ENCODE measurements at regions not wholly inside any gene's neighbourhood (a gene's known extent, or its start where the extent isn't known, plus 50 kb on each side); places are given as distances from the start of the nearest gene placed in this dataset.

- no peaks in the 10 kb centered on the region for H3K27me3 ChIP-seq
- peaks cover 0 to 6% (median 0%) of the 10 kb centered on the region in 4 donors for H3K9me3 ChIP-seq
- TF ChIP-seq EP300 (IDR thresholded peaks at IDR 0.05) (no peak), CTCF (IDR thresholded peaks at IDR 0.05) (no peak), POLR2A (IDR thresholded peaks at IDR 0.05) (no peak), POLR2AphosphoS5 (IDR thresholded peaks at IDR 0.05) (no peak)
- 58 to 77% methylated on average over 1 of the region's 1 CpG for WGBS, 2 donors
- peaks cover 0 to 16% (median 13%) of the 10 kb centered on the region in 4 donors for H3K4me1 ChIP-seq
- no peak overlapping the region for H3K4me3 ChIP-seq
- DNase-seq, result no peak
- peaks cover 0 to 13% (median 0%) of the 10 kb centered on the region in 4 donors for H3K36me3 ChIP-seq
- intact Hi-C loops (cut with DNase I), result no loop called here
- peak overlapping the region in 3 of 4 donors; percentile 27 to 50 (median 41) for H3K27ac ChIP-seq
Observed at GRCh38 chr14:71651228-71651627, 281.0 kb upstream of the RGS6 start.

GRCh38 chr14:71652368-71652767 lies 279.9 kb upstream of the RGS6 start:
- no peak for DNase-seq
- peaks cover 0 to 13% (median 0%) of the 10 kb centered on the region in 4 donors for H3K36me3 ChIP-seq
- H3K27me3 ChIP-seq, result no peaks in the 10 kb centered on the region
- intact Hi-C loops (cut with DNase I), result no loop called here
- H3K4me1 ChIP-seq, result peaks cover 0 to 16% (median 13%) of the 10 kb centered on the region in 4 donors
- peaks cover 0 to 6% (median 0%) of the 10 kb centered on the region in 4 donors for H3K9me3 ChIP-seq
- no peak overlapping the region for H3K4me3 ChIP-seq
- WGBS, 2 donors, result 97 to 100% methylated on average over 1 of the region's 1 CpG
- no peak for TF ChIP-seq POLR2AphosphoS5 (IDR thresholded peaks at IDR 0.05)
- no peak overlapping the region for H3K27ac ChIP-seq

- WGBS, 2 donors, result 97 to 98% methylated on average over 3 of the region's 3 CpGs
- no peak for DNase-seq
- no peak for TF ChIP-seq CTCF (IDR thresholded peaks at IDR 0.05)
- Histone ChIP-seq H3K4me3 (no peak overlapping the region), H3K9me3 (peaks cover 0 to 6% (median 0%) of the 10 kb centered on the region in 4 donors), H3K27me3 (no peaks in the 10 kb centered on the region), H3K27ac (no peak overlapping the region), H3K36me3 (peaks cover 0 to 13% (median 0%) of the 10 kb centered on the region in 4 donors), H3K4me1 (peaks cover 0 to 16% (median 13%) of the 10 kb centered on the region in 4 donors)
- intact Hi-C loops (cut with DNase I), result no loop called here
Observed at GRCh38 chr14:71654810-71655209, 277.4 kb upstream of the RGS6 start.

DNA sequence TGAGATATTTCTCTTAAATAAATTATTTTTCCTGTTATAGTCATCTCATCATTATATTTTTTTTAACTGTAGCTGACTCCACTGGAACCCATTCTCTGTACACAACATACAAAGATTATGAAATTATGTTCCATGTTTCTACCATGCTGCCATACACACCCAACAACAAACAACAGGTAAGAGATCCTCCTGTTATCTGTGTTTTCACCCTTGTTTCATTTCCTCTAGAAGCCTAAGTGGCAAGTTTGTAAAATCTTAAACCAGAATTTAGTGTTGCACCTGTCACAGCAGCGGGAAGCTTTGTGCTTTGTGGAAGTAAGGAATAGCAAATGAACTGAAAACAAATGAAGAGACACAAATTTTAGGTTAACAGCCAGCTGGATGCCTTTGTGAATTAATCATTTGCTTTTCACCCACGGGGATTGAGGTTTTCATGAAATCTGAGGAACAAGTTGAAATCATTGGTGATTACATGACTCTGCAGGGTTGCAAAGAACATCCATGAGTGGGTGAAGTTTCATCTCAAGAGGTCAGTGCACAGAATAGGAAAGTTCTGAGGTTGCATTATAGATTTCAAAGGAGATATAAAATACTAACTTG lies 273.9 kb upstream of the RGS6 start:
- WGBS, 2 donors, result 66 to 76% methylated on average over 2 of the region's 2 CpGs
- no peaks in the 10 kb centered on the region for H3K9me3 ChIP-seq
- H3K4me1 ChIP-seq, result no peaks in the 10 kb centered on the region
- intact Hi-C loops (cut with DNase I), result no loop called here
- TF ChIP-seq POLR2AphosphoS5 (IDR thresholded peaks at IDR 0.05) (no peak), POLR2A (IDR thresholded peaks at IDR 0.05) (no peak), CTCF (IDR thresholded peaks at IDR 0.05) (no peak), EP300 (IDR thresholded peaks at IDR 0.05) (no peak)
- DNase-seq, result no peak
- no peak overlapping the region for H3K27ac ChIP-seq
- peaks cover 0 to 22% (median 12%) of the 10 kb centered on the region in 4 donors for H3K36me3 ChIP-seq
- no peaks in the 10 kb centered on the region for H3K27me3 ChIP-seq
- H3K4me3 ChIP-seq, result no peak overlapping the region

GRCh38 chr14:71659159-71659558 lies 273.1 kb upstream of the RGS6 start:
- no peak overlapping the region for H3K4me3 ChIP-seq
- no peak overlapping the region for H3K27ac ChIP-seq
- H3K27me3 ChIP-seq, result no peaks in the 10 kb centered on the region
- H3K9me3 ChIP-seq, result no peaks in the 10 kb centered on the region
- H3K4me1 ChIP-seq, result no peaks in the 10 kb centered on the region
- no peak for TF ChIP-seq POLR2A (IDR thresholded peaks at IDR 0.05)
- TF ChIP-seq CTCF (IDR thresholded peaks at IDR 0.05), result no peak
- no peak for TF ChIP-seq POLR2AphosphoS5 (IDR thresholded peaks at IDR 0.05)
- no peak for TF ChIP-seq EP300 (IDR thresholded peaks at IDR 0.05)
- intact Hi-C loops (cut with DNase I), result no loop called here
- DNase-seq, result no peak
- peaks cover 0 to 22% (median 12%) of the 10 kb centered on the region in 4 donors for H3K36me3 ChIP-seq

Data from sigmoid colon (tissue), 6 donors.